ENCODE measurements at regions not wholly inside any gene's neighbourhood (a gene's known extent, or its start where the extent isn't known, plus 50 kb on each side); places are given as distances from the start of the nearest gene placed in this dataset.

DNA sequence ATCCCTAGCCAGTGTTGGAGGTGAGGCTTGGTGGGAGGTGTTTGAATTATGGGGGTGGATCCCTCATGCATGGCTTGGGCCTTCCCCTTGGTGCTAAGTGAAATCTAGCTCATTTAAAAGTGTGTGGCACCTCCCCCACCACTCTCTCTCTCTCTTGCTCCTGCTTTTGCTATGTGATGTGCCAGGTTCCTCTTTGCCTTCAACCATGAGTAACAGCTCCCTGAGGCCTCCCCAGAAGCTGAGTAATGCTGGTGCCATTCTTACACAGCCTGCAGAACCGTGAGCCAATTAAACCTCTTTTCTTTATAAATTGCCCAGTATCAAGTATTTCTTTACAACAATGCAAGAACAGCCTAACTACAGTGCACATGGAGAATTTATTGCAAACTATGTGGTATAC is 188.8 kb upstream of the POT1 start:
- TF ChIP-seq, protein P1, sequence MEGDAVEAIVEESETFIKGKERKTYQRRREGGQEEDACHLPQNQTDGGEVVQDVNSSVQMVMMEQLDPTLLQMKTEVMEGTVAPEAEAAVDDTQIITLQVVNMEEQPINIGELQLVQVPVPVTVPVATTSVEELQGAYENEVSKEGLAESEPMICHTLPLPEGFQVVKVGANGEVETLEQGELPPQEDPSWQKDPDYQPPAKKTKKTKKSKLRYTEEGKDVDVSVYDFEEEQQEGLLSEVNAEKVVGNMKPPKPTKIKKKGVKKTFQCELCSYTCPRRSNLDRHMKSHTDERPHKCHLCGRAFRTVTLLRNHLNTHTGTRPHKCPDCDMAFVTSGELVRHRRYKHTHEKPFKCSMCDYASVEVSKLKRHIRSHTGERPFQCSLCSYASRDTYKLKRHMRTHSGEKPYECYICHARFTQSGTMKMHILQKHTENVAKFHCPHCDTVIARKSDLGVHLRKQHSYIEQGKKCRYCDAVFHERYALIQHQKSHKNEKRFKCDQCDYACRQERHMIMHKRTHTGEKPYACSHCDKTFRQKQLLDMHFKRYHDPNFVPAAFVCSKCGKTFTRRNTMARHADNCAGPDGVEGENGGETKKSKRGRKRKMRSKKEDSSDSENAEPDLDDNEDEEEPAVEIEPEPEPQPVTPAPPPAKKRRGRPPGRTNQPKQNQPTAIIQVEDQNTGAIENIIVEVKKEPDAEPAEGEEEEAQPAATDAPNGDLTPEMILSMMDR (IDR thresholded peaks at IDR 0.05), result no peak
- TF ChIP-seq POLR2A (IDR thresholded peaks at IDR 0.05), result no peak

Data from thyroid gland (tissue), 4 donors.